Activated naive CD4-positive, alpha-beta T cell treated with anti-CD3 and anti-CD28 coated beads, Interleukin-2, amount 50 U/mL, for 72 hours (primary cell): ENCODE measurements at regions not wholly inside any gene's neighbourhood (a gene's known extent, or its start where the extent isn't known, plus 50 kb on each side); places are given as distances from the start of the nearest gene placed in this dataset.
"Not testable (repeated sequence)": the region's sequence is repeated elsewhere in the genome, so short reads cannot be mapped to it uniquely, and the experiment has no call there.

ENCODE experiments used
- ATAC-seq, 2 donors: fragments of 150-1000 bp; cut with Tn5 transposase; 2 replicates each; pipeline ENCODE4 v1.10.0; 2021; ENCODE audit warnings: mild to moderate bottlenecking in 2 of 2, moderate library complexity in 2 of 2
- DNase-seq, 2 donors: peaks; one replicate each; pipeline ENCODE4 v3.0.0; 2021 to 2022; ENCODE audit warnings: low spot score in 2 of 2
- H3K27ac Mint-ChIP-seq, 2 donors: one replicate each; pipeline ENCODE4 v1.8.0; 2022; ENCODE audit warnings: mild to moderate bottlenecking in 2 of 2, mixed read lengths in 2 of 2
- H3K36me3 Mint-ChIP-seq, 2 donors: one replicate each; pipeline ENCODE4 v1.8.0; 2022; ENCODE audit warnings: mixed read lengths in 2 of 2
- H3K9me3 Mint-ChIP-seq, 2 donors: one replicate each; pipeline ENCODE4 v1.8.0; 2022; ENCODE audit warnings: mixed read lengths in 2 of 2

- DNase-seq (no peak), ATAC-seq (no peak)
- H3K9me3 Mint-ChIP-seq: peaks cover 6 to 13% of the 10 kb centered on the region in 2 donors
- H3K27ac Mint-ChIP-seq: no peak overlapping the region
- no peaks in the 10 kb centered on the region for H3K36me3 Mint-ChIP-seq
Observed at GRCh38 chr3:95810462-95810861, 1003.9 kb upstream of the EPHA6 start.

GRCh38 chr3:95813244-95813643, 1001.1 kb upstream of the EPHA6 start:
- Mint-ChIP-seq H3K27ac (no peak overlapping the region), H3K36me3 (no peaks in the 10 kb centered on the region), H3K9me3 (peaks cover 9 to 11% of the 10 kb centered on the region in 2 donors)
- ATAC-seq (no peak), DNase-seq (no peak)

DNA sequence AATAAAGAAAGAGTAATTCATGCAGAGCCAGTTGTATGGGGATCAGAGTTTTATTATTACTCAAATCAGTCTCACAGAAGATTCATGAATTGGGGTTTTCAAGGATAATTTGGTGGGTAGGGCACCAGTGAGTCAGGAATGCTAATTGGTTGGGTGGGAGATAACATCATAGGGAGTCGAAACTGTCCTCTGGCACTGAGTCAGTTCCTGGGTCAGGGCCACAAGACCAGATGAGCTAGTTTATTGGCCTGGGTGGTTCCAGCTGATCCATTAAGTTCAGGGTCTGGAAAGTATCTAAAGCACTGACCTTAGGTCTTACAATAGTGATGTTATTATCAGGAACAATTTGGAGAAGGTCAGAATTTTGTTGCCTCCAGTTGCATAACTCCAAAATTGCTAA, 998.6 kb upstream of the EPHA6 start:
- DNase-seq: no peak
- H3K27ac Mint-ChIP-seq: no peak overlapping the region
- H3K9me3 Mint-ChIP-seq: peaks cover 0 to 8% of the 10 kb centered on the region in 2 donors
- no peaks in the 10 kb centered on the region for H3K36me3 Mint-ChIP-seq
- ATAC-seq: no peak

DNA sequence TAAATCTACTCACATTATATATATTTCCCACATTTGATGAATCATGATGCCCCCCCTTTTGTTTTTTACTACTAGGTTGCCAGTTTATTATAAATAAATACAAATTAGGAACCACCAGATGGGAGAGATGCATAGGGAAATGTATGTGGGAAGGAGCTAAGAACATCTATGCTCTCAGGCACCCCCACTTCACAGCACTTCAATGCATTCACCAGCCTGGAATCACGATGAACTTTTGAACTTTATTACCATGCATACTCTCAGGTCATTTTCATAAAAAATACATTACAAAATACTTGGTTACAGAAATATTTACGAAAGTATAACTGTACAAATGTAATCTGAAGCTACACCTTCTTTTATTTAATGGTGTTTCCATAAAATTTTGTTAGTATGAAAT, 988.0 kb upstream of the EPHA6 start:
- no peak for DNase-seq
- no peak overlapping the region for H3K27ac Mint-ChIP-seq
- no peak for ATAC-seq
- peaks cover 0 to 8% of the 10 kb centered on the region in 2 donors for H3K9me3 Mint-ChIP-seq
- H3K36me3 Mint-ChIP-seq: no peaks in the 10 kb centered on the region

- peaks cover 17 to 23% of the 10 kb centered on the region in 2 donors for H3K9me3 Mint-ChIP-seq
- DNase-seq (no peak), ATAC-seq (no peak)
- H3K27ac Mint-ChIP-seq: no peak overlapping the region
- no peaks in the 10 kb centered on the region for H3K36me3 Mint-ChIP-seq
Observed at GRCh38 chr3:95832146-95832545, 982.2 kb upstream of the EPHA6 start.

- ATAC-seq, H3K27ac Mint-ChIP-seq, DNase-seq: not testable (repeated sequence)
- Mint-ChIP-seq H3K36me3 (peaks cover 0 to 19% of the 10 kb centered on the region in 2 donors), H3K9me3 (peaks cover 7 to 29% of the 10 kb centered on the region in 2 donors)
Observed at GRCh38 chr3:95860628-95861027, 953.8 kb upstream of the EPHA6 start.

DNA sequence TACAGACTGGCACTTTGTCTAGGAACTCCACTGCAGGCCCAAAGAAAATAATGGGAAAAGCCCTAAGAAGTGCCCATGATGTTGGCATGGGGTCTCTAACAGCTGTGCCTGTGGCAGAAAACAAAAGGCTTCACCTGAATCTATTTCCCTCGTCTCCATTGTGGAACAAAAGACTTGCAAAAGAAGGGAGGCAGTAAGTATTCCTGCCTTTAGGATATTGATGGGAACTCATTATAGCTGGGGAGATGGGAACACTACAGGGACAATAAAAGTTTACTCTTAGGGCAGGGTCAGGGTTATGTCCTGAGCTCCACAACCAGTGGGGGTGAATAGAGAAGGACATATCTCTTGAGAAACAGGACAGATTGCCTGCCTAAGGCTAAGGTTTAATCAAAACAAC, 930.6 kb upstream of the EPHA6 start:
- H3K9me3 Mint-ChIP-seq: peaks cover 12 to 13% of the 10 kb centered on the region in 2 donors
- DNase-seq: no peak
- no peaks in the 10 kb centered on the region for H3K36me3 Mint-ChIP-seq
- H3K27ac Mint-ChIP-seq: no peak overlapping the region
- no peak for ATAC-seq

- no peak for ATAC-seq
- DNase-seq: no peak
- H3K36me3 Mint-ChIP-seq: no peaks in the 10 kb centered on the region
- H3K27ac Mint-ChIP-seq: no peak overlapping the region
- H3K9me3 Mint-ChIP-seq: peaks cover 12 to 13% of the 10 kb centered on the region in 2 donors
Observed at GRCh38 chr3:95886616-95887015, 927.8 kb upstream of the EPHA6 start.

DNA sequence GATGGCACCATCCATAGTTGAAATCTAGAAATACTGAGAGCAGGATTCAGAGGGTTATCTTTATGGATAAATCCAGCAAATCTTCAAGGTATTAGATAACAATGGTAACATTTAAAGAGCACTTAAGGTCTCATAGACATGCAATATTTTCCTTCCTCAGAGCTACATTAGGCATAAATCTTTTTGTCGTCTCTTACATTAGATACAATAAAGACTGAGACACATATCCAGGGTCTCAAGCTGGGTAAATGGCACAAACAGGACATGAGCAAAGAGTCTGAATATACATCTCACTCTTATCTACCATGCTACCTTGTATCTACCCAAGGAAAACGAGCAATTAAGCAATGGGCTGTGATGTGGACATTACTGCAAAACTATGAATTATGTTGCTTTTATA, 927.3 kb upstream of the EPHA6 start:
- Mint-ChIP-seq H3K27ac (no peak overlapping the region), H3K36me3 (no peaks in the 10 kb centered on the region), H3K9me3 (peaks cover 11 to 12% of the 10 kb centered on the region in 2 donors)
- DNase-seq: no peak
- no peak for ATAC-seq

DNA sequence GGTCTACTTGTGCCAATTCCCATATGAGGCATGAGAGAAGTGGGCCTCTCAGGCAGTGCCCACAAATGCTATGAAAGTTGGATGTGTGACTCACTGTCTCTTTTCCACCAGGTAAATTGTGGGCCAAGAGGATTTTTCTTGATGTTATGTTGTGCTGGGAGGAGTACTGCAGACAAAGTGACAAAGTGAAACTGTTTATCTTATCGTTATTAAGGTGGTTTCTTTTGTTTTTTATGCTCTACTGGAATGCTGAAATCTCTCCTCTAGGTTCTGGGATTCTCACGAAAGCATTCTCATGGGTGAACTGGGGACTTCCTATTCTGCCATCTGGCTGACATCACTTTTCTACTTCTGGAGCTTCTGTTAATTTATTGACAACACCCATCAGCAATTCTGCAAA, 919.6 kb upstream of the EPHA6 start:
- H3K9me3 Mint-ChIP-seq: peaks cover 18 to 20% of the 10 kb centered on the region in 2 donors
- no peak overlapping the region for H3K27ac Mint-ChIP-seq
- ATAC-seq (no peak), DNase-seq (no peak)
- no peaks in the 10 kb centered on the region for H3K36me3 Mint-ChIP-seq

- peaks cover 6 to 11% of the 10 kb centered on the region in 2 donors for H3K9me3 Mint-ChIP-seq
- DNase-seq (no peak), ATAC-seq (no peak)
- no peaks in the 10 kb centered on the region for H3K36me3 Mint-ChIP-seq
- no peak overlapping the region for H3K27ac Mint-ChIP-seq
Observed at GRCh38 chr3:95899494-95899893, 914.9 kb upstream of the EPHA6 start.

DNA sequence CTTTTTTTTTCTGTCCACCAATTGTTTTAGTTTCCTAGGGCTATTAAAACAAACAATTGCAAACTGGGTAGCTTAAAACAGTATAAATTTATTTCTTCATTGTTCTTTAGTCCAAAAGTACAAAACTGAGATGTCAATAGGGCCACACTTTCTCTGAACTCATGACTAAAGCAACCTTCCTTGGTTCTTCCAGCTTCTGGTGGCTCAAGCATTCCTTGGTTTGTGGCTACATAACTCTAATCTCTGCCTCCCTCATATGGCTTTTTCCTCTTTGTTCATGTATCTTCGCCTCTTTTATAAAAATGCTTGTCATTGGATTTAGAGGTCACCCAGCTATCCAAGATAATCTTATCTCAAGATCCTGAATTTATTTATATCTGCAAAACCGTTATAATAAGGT, 914.5 kb upstream of the EPHA6 start:
- DNase-seq: no peak
- Mint-ChIP-seq H3K36me3 (no peaks in the 10 kb centered on the region), H3K27ac (no peak overlapping the region), H3K9me3 (peaks cover 6 to 11% of the 10 kb centered on the region in 2 donors)
- no peak for ATAC-seq

DNA sequence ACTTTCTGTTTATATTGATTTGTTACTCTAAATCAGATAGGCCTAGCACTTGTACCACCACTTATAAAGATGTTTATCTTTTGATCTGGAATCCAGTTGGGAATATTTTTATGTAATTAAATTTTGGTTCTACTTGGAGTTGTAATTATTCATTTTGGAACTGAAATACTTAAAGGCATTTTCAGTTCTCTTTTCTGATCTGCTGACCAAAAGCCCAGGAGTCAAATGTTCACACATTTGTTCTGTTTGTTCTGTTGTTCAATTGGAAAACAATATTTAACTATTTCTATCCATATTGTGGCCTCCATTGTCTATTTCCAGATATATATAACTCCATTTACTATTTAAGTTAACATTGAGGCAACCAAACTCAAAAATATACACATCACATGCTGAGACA, 912.4 kb upstream of the EPHA6 start:
- peaks cover 6% of the 10 kb centered on the region in 2 donors for H3K9me3 Mint-ChIP-seq
- H3K36me3 Mint-ChIP-seq: no peaks in the 10 kb centered on the region
- H3K27ac Mint-ChIP-seq: no peak overlapping the region
- no peak for ATAC-seq
- DNase-seq: no peak

GRCh38 chr3:95905182-95905581, 909.2 kb upstream of the EPHA6 start:
- peaks cover 0 to 7% of the 10 kb centered on the region in 2 donors for H3K9me3 Mint-ChIP-seq
- no peak overlapping the region for H3K27ac Mint-ChIP-seq
- DNase-seq (no peak), ATAC-seq (no peak)
- H3K36me3 Mint-ChIP-seq: no peaks in the 10 kb centered on the region

- ATAC-seq (no peak), DNase-seq (no peak)
- H3K36me3 Mint-ChIP-seq: peaks cover 0 to 5% of the 10 kb centered on the region in 2 donors
- no peak overlapping the region for H3K27ac Mint-ChIP-seq
- peaks cover 8 to 16% of the 10 kb centered on the region in 2 donors for H3K9me3 Mint-ChIP-seq
Observed at GRCh38 chr3:95911767-95912166, 902.6 kb upstream of the EPHA6 start.

- no peak for DNase-seq
- Mint-ChIP-seq H3K36me3 (no peaks in the 10 kb centered on the region), H3K9me3 (peaks cover 4 to 10% of the 10 kb centered on the region in 2 donors), H3K27ac (no peak overlapping the region)
- peak in 1 of 2 donors; percentile 59 for ATAC-seq
Observed at GRCh38 chr3:95923496-95924210, 890.7 kb upstream of the EPHA6 start.

DNA sequence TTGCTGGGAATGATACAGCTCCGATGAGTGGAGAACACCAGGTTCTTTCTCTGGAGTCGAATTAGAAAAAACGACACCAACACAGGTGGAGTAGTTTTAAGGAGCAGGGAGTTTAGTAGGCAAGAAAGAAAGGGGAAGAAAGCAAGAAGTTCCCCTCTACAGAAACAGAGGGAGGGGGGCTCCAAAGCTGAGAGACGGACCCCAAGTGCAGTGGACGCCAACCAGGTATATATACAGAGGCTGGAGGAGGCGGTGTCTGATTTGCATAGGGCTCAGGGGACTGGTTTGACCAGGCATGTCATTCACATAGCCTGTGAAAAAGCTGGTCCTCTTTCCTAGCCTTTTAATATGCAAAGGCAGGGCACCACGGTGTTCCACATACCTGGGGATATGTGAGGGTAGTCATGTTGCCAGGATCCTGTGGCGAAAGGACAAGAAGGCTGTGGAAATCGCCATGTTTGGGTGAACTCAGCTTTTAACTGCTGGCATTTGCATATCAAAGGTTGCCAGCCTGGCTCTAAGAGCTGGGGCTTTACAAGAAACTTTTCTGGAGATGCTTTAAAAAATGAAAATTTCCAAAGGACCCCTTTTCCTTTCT, 887.4 kb upstream of the EPHA6 start:
- DNase-seq: no peak
- no peaks in the 10 kb centered on the region for H3K36me3 Mint-ChIP-seq
- peaks cover 4 to 10% of the 10 kb centered on the region in 2 donors for H3K9me3 Mint-ChIP-seq

GRCh38 chr3:95934181-95934580, 880.2 kb upstream of the EPHA6 start:
- H3K9me3 Mint-ChIP-seq: peaks cover 0 to 13% of the 10 kb centered on the region in 2 donors
- no peak for ATAC-seq
- no peak for DNase-seq
- no peak overlapping the region for H3K27ac Mint-ChIP-seq
- no peaks in the 10 kb centered on the region for H3K36me3 Mint-ChIP-seq

More for the DNA sequence above, 887.4 kb upstream of the EPHA6 start:
- H3K27ac Mint-ChIP-seq: no peak overlapping the region
- ATAC-seq: no peak
